Stimulated activated naive CD8-positive, alpha-beta T cell treated with anti-CD3 and anti-CD28 coated beads, Interleukin-15, amount 100 ng/mL, for 72 hours (primary cell): ENCODE measurements at regions not wholly inside any gene's neighbourhood (a gene's known extent, or its start where the extent isn't known, plus 50 kb on each side); places are given as distances from the start of the nearest gene placed in this dataset.
"Not testable (repeated sequence)": the region's sequence is repeated elsewhere in the genome, so short reads cannot be mapped to it uniquely, and the experiment has no call there.

Experiments
- ATAC-seq: fragments of 150-1000 bp; cut with Tn5 transposase; 2 replicates; pipeline ENCODE4 v1.10.0; 2021; ENCODE audit warnings: mild to moderate bottlenecking, moderate library complexity
- DNase-seq, 2 donors: peaks; one replicate each; pipeline ENCODE4 v3.0.0; 2021 to 2022
- H3K27ac Mint-ChIP-seq, 2 donors: one replicate each; pipeline ENCODE4 v1.8.0; 2022; ENCODE audit warnings: mild to moderate bottlenecking in 2 of 2, mixed read lengths in 2 of 2, moderate library complexity in 2 of 2
- H3K27me3 Mint-ChIP-seq: one replicate; pipeline ENCODE4 v1.8.0; 2022; ENCODE audit warnings: mixed read lengths
- H3K4me1 Mint-ChIP-seq: one replicate; pipeline ENCODE4 v1.8.0; 2022; ENCODE audit warnings: mild to moderate bottlenecking, mixed read lengths
- H3K4me3 Mint-ChIP-seq, 2 donors: one replicate each; pipeline ENCODE4 v1.8.0; 2022; ENCODE audit warnings: mild to moderate bottlenecking in 2 of 2, mixed read lengths in 2 of 2, moderate library complexity in 1 of 2
- H3K9me3 Mint-ChIP-seq, 2 donors: one replicate each; pipeline ENCODE4 v1.8.0; 2022; ENCODE audit warnings: mixed read lengths in 2 of 2

GRCh38 chr3:124648551-124648950 is 81.7 kb upstream of the UMPS start:
- Mint-ChIP-seq H3K27ac (no peak overlapping the region), H3K4me1 (peaks cover 48% of the 10 kb centered on the region), H3K4me3 (no peak overlapping the region), H3K27me3 (peaks cover 44% of the 10 kb centered on the region), H3K9me3 (peaks cover 5 to 8% of the 10 kb centered on the region in 2 donors)
- ATAC-seq: no peak
- DNase-seq: no peak

GRCh38 chr3:124650798-124651197 is 79.5 kb upstream of the UMPS start:
- Mint-ChIP-seq H3K27me3 (peaks cover 44% of the 10 kb centered on the region), H3K4me3 (peak overlapping the region; percentile 52 to 68), H3K4me1 (peaks cover 45% of the 10 kb centered on the region), H3K27ac (peak overlapping the region in 1 of 2 donors; percentile 85), H3K9me3 (peaks cover under 1 to 5% of the 10 kb centered on the region in 2 donors)
- ATAC-seq (peak; percentile 92), DNase-seq (peak; percentile 26 to 71)

- DNase-seq, ATAC-seq, H3K9me3 Mint-ChIP-seq: not testable (repeated sequence)
- H3K27ac Mint-ChIP-seq: peak overlapping the region; percentile 65 to 88
- H3K4me1 Mint-ChIP-seq: peaks cover 45% of the 10 kb centered on the region
- peaks cover 49% of the 10 kb centered on the region for H3K27me3 Mint-ChIP-seq
- H3K4me3 Mint-ChIP-seq: peak overlapping the region; percentile 28 to 51
Measured at GRCh38 chr3:124651416-124651815, 78.8 kb upstream of the UMPS start.

GRCh38 chr3:124652009-124652408 is 78.2 kb upstream of the UMPS start:
- Mint-ChIP-seq H3K27ac (peak overlapping the region; percentile 65 to 88), H3K4me3 (peak overlapping the region; percentile 28 to 51), H3K9me3 (peaks cover 0 to 4% of the 10 kb centered on the region in 2 donors), H3K4me1 (peaks cover 47% of the 10 kb centered on the region), H3K27me3 (peaks cover 48% of the 10 kb centered on the region)
- ATAC-seq (peak; percentile 63), DNase-seq (no peak)

- ATAC-seq (no peak), DNase-seq (no peak)
- Mint-ChIP-seq H3K4me1 (peaks cover 52% of the 10 kb centered on the region), H3K27ac (peak overlapping the region in 1 of 2 donors; percentile 47), H3K4me3 (no peak overlapping the region), H3K9me3 (no peaks in the 10 kb centered on the region), H3K27me3 (peaks cover 40% of the 10 kb centered on the region)
Measured at GRCh38 chr3:124653071-124653796, 77.0 kb upstream of the UMPS start.

- Mint-ChIP-seq H3K4me1 (peaks cover 52% of the 10 kb centered on the region), H3K27ac (no peak overlapping the region), H3K9me3 (no peaks in the 10 kb centered on the region), H3K27me3 (peaks cover 43% of the 10 kb centered on the region), H3K4me3 (no peak overlapping the region)
- ATAC-seq: no peak
- DNase-seq: no peak
Measured at GRCh38 chr3:124653797-124654469, 76.3 kb upstream of the UMPS start.

GRCh38 chr3:124654470-124654845 is 75.8 kb upstream of the UMPS start:
- peaks cover 49% of the 10 kb centered on the region for H3K4me1 Mint-ChIP-seq
- H3K9me3 Mint-ChIP-seq: no peaks in the 10 kb centered on the region
- H3K27ac Mint-ChIP-seq: peak overlapping the region in 1 of 2 donors; percentile 12
- peaks cover 38% of the 10 kb centered on the region for H3K27me3 Mint-ChIP-seq
- no peak for ATAC-seq
- DNase-seq: no peak
- H3K4me3 Mint-ChIP-seq: no peak overlapping the region

GRCh38 chr3:124656531-124656930 is 73.7 kb upstream of the UMPS start:
- no peaks in the 10 kb centered on the region for H3K9me3 Mint-ChIP-seq
- peaks cover 46% of the 10 kb centered on the region for H3K4me1 Mint-ChIP-seq
- no peak overlapping the region for H3K4me3 Mint-ChIP-seq
- ATAC-seq (no peak), DNase-seq (no peak)
- no peak overlapping the region for H3K27ac Mint-ChIP-seq
- peaks cover 39% of the 10 kb centered on the region for H3K27me3 Mint-ChIP-seq

- H3K27ac Mint-ChIP-seq: no peak overlapping the region
- ATAC-seq: no peak
- peaks cover 45% of the 10 kb centered on the region for H3K27me3 Mint-ChIP-seq
- H3K4me1 Mint-ChIP-seq: peaks cover 45% of the 10 kb centered on the region
- H3K4me3 Mint-ChIP-seq: no peak overlapping the region
- H3K9me3 Mint-ChIP-seq: no peaks in the 10 kb centered on the region
- DNase-seq: no peak
Measured at GRCh38 chr3:124657138-124657537, 73.1 kb upstream of the UMPS start.

GRCh38 chr3:124658270-124658669 is 72.0 kb upstream of the UMPS start:
- DNase-seq (no peak), ATAC-seq (no peak)
- no peak overlapping the region for H3K4me3 Mint-ChIP-seq
- H3K4me1 Mint-ChIP-seq: peaks cover 34% of the 10 kb centered on the region
- peaks cover 38% of the 10 kb centered on the region for H3K27me3 Mint-ChIP-seq
- H3K9me3 Mint-ChIP-seq: no peaks in the 10 kb centered on the region
- H3K27ac Mint-ChIP-seq: no peak overlapping the region

- H3K4me3 Mint-ChIP-seq: no peak overlapping the region
- H3K9me3 Mint-ChIP-seq: no peaks in the 10 kb centered on the region
- H3K27me3 Mint-ChIP-seq: peaks cover 45% of the 10 kb centered on the region
- H3K4me1 Mint-ChIP-seq: peaks cover 34% of the 10 kb centered on the region
- DNase-seq: no peak
- no peak overlapping the region for H3K27ac Mint-ChIP-seq
- ATAC-seq: no peak
Measured at GRCh38 chr3:124659175-124659574, 71.1 kb upstream of the UMPS start.

GRCh38 chr3:124660599-124660998 is 69.7 kb upstream of the UMPS start:
- H3K27ac Mint-ChIP-seq: no peak overlapping the region
- no peak for ATAC-seq
- DNase-seq: no peak
- no peaks in the 10 kb centered on the region for H3K9me3 Mint-ChIP-seq
- H3K27me3 Mint-ChIP-seq: peaks cover 35% of the 10 kb centered on the region
- H3K4me1 Mint-ChIP-seq: peaks cover 30% of the 10 kb centered on the region
- peak overlapping the region; percentile 9 to 44 for H3K4me3 Mint-ChIP-seq

- ATAC-seq: no peak
- no peak overlapping the region for H3K4me3 Mint-ChIP-seq
Measured at GRCh38 chr3:124663690-124664089, 66.6 kb upstream of the UMPS start.

GRCh38 chr3:124664804-124665203 is 65.4 kb upstream of the UMPS start:
- ATAC-seq: no peak
- no peak for DNase-seq
- H3K27me3 Mint-ChIP-seq: peaks cover 26% of the 10 kb centered on the region
- H3K4me1 Mint-ChIP-seq: peaks cover 21% of the 10 kb centered on the region
- no peak overlapping the region for H3K4me3 Mint-ChIP-seq
- H3K9me3 Mint-ChIP-seq: no peaks in the 10 kb centered on the region
- H3K27ac Mint-ChIP-seq: no peak overlapping the region

More at GRCh38 chr3:124663690-124664089, 66.6 kb upstream of the UMPS start:
- peaks cover 26% of the 10 kb centered on the region for H3K27me3 Mint-ChIP-seq
- H3K9me3 Mint-ChIP-seq: no peaks in the 10 kb centered on the region
- H3K27ac Mint-ChIP-seq: no peak overlapping the region
- peaks cover 21% of the 10 kb centered on the region for H3K4me1 Mint-ChIP-seq
- no peak for DNase-seq

GRCh38 chr3:124666067-124666466 is 64.2 kb upstream of the UMPS start:
- DNase-seq (no peak), ATAC-seq (no peak)
- no peak overlapping the region for H3K27ac Mint-ChIP-seq
- H3K4me3 Mint-ChIP-seq: no peak overlapping the region
- peaks cover 26% of the 10 kb centered on the region for H3K27me3 Mint-ChIP-seq
- peaks cover 15% of the 10 kb centered on the region for H3K4me1 Mint-ChIP-seq
- peaks cover 5 to 6% of the 10 kb centered on the region in 2 donors for H3K9me3 Mint-ChIP-seq

GRCh38 chr3:124669470-124669869 is 60.8 kb upstream of the UMPS start:
- no peak for DNase-seq
- Mint-ChIP-seq H3K4me3 (no peak overlapping the region), H3K9me3 (peaks cover 9 to 14% of the 10 kb centered on the region in 2 donors), H3K27me3 (peaks cover 7% of the 10 kb centered on the region), H3K27ac (no peak overlapping the region), H3K4me1 (peaks cover 15% of the 10 kb centered on the region)
- ATAC-seq: no peak
